GM18520 (cell line): ENCODE measurements at regions not wholly inside any gene's neighbourhood (a gene's known extent, or its start where the extent isn't known, plus 50 kb on each side); places are given as distances from the start of the nearest gene placed in this dataset.

Experiments used
- ATAC-seq: cut with Tn5 transposase; IDR thresholded peaks from one replicate; pipeline ENCODE4 v1.9.1; 2021; ENCODE audit not compliant: unreplicated experiment

DNA sequence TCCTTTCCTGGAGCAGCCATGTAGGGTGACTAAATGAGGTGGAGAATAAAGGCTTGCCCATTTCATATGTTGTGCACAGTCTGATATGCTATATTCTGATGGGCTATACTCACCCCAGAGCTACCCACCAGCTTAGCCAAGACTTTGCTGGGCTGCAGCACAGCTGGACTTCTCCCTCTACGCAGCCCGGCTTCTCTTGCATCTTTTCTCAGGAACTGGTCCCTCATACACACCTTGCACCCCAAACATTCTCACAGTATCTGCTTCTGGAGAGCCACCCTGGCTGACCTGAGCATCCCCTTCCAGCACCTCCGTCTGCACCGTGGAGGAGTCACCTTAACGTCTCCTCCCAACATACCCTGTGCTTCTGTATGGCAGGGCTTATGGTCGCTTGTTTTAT is 150.8 kb upstream of the PMEPA1 start:
- no peak for ATAC-seq

DNA sequence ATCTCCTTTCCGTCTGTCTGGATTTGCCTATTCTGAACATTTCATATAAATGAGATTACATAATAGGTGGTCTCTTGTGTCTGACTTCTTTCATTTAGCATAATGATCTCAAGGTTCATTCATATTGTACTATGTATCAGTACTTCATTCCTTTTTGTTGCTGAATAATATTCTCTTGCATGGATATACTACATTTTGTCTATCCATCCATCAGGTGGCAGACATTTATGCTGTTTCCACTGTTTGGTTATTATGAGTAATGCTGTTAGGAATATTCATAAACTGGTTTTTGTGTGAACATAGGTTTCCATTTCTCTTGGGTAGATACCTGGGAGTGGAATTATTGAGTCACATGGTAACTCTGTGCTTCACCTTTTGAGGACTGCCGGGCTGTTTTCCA is 148.2 kb upstream of the PMEPA1 start:
- no peak for ATAC-seq

DNA sequence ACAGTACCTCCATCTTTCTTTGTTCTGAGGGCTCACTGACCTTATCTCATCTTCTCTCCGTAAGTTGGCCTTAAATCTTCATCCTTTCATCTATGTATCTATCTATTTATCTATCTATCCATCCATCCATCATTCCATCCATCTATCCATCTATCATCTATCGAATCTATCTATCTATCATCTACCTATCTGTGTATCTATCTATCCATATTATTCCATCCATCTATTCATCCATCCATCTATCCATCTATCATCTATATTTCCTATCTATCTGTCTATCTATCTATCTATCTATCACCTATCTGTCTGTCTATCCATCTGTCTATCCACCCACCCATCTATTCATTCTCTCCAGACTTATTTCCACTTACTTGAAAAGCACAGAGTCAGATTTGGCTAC is 147.3 kb upstream of the PMEPA1 start:
- ATAC-seq: no peak

GRCh38 chr20:57856658-57857057 is 146.8 kb upstream of the PMEPA1 start:
- no peak for ATAC-seq

DNA sequence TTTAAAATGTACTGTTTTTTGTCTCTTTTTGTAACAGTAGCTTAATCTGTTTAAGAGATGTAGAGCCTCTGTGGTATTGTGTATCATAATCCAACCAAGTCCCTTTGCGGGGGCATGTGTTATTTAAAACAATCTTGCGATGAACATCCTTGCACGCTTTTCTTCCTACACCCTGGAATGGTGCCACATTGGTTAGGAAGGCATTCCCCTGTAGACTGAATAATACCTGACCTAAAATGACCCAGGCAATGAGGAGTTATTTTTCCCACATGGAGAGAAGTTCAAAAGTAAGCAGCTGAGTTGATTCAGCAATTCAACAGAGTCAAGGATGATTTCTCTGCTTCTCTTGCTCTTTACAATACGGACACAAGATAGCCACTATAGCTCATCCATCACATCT is 142.0 kb upstream of the PMEPA1 start:
- no peak for ATAC-seq

DNA sequence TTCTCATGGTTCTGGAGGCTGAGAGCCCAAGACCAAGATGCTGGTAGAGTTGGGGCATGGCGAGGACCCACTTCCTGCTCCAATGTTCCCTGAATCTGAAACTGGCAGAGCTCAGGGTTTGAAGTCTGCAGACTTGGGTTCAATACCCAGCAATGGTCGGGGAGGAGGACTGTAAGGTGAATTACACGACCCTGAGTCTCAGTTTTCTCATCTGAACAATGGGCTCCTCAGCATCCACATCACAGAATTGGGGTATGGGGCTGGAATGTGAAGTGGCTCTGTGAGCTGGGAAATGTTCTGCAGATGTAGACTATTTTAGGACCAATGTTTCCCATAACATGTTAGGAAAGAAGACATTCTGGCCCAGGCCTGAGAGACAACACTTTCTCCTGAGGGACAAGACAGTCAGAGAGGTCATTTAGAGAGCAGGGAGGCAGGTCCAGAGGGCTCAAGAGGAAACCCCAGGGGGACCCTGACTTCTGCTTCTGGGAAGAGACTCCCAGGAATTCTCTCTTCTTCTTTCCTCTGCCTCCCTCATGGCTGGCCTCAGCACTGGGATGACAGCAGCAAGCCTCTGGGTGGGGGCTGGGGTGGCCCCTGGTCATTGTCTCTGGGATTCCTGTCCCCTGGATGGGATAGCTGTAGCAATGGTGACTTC is 141.3 kb upstream of the PMEPA1 start:
- ATAC-seq: no peak

DNA sequence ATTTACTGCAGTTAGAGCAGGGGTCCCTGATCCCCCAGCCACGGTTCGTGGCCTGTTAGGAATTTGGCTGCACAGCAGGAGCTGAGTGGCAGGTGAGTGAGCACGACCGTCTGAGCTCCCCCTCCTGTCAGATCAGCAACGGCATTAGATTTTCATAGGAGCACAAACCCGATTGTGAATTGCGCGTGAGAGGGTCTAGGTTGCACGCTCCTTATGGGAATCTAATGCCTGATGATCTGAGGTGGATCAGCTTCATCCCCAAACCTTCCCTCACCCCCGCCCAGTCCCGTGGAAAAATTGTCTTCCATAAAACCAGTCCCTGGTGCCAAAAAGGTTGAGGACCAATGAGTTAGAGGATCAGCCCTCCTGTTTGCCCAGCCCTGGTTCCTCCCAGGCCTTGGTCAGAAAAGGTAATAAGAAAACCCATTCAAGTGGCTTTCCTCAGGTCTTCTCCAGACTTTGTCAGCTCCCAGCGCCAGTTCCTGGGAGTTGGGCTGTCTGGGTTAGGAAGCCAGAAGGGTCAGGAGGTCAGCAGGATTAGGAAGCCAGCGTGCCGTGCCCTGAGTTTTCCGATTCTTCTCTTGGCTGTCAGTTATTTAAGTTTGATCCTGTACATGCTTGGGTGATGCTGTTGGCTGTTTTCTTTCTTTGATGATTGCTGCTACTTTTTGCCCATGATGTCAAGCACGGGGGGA is 139.9 kb upstream of the PMEPA1 start:
- ATAC-seq: no peak

GRCh38 chr20:57849121-57849520 is 139.3 kb upstream of the PMEPA1 start:
- no peak for ATAC-seq

DNA sequence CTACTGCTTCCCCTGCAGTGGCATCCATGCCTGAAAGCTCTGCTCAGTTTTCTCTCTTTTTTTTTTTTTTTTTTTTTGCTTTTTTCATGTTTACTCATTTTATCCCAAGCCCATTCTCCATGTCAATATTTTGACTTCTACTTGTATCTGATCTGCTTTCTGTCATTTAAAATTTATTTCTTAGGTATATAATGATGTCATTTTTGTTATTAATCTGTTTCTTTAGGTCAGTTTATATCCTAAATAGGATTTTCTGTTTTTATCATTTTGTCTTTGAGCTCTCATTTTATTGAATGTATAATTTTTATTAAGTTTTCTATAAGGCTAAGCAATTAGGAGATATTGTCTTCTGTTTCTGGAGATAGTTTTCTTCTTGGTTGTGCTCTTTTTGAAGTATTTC is 138.5 kb upstream of the PMEPA1 start:
- ATAC-seq: no peak

DNA sequence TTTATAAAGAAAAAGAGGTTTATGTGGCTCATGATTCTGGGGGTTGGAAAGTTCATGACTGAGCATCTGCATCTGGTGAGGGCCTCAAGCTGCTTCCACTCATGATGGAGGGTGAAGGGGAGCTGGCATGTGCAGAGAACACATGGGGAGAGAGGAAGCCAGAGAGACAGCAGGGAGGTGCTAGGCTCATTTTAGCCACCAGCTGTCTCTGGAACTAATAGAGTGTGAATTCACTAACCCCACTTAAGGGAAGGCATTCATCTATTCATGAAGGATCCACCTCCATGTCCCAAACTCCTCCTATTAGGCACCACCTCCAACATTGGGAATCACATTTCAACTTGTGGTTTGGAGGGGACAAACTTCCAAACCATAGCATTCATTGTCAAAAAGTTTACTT is 137.3 kb upstream of the PMEPA1 start:
- no peak for ATAC-seq

GRCh38 chr20:57844626-57845596 is 135.1 kb upstream of the PMEPA1 start:
- no peak for ATAC-seq

GRCh38 chr20:57843941-57844625 is 134.3 kb upstream of the PMEPA1 start:
- no peak for ATAC-seq

- no peak for ATAC-seq
Observed at GRCh38 chr20:57842720-57843119, 132.9 kb upstream of the PMEPA1 start.

DNA sequence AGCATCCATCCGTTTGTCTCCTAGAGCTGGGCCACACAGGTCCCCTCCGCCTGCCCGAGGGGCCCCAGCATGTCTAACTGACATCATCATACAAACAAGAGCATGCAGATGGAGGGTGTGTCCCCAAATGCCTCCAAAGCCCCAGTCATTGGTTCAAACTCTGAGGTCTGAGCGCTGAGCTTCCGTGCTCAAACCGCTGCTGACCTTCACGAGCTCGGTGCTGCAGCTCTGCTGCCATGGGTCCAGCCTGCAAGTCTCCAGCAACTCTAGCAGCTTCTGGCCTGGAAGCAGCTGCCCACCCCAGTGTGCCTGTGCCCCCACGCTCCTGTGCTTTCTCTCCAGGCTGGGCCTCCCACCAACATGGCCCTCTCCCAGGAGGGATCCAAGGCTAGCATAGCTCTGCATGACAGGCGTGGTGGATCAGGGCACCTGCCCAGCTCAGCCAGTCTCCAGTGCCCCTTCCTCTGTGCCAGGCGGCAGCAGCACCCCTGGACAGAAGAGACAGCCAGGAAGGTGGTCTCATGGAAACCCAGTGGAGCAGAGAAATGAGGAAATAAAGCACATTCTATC is 131.6 kb upstream of the PMEPA1 start:
- ATAC-seq: no peak

- ATAC-seq: no peak
Observed at GRCh38 chr20:57840504-57841296, 130.9 kb upstream of the PMEPA1 start.

DNA sequence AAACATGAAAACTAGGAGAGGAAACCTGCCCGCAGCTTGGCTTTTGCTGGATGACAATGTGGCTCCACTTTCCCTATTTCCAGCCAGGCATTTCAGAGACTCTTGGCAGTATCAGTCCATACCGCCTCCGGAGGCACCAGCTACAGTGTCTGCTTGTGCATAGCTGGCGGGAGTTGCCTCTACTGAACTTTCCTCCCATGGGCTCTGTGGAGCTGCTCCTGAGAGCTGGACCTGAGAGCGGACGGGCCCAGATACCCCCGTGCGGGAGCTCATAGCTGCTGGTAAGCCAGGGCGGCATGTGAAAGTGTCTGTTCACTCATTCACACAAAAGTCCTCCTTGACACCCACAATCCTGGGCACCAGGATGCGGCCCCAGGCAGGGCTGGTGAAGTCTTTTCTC is 130.3 kb upstream of the PMEPA1 start:
- ATAC-seq: no peak

- no peak for ATAC-seq
Observed at GRCh38 chr20:57838670-57839151, 128.9 kb upstream of the PMEPA1 start.

DNA sequence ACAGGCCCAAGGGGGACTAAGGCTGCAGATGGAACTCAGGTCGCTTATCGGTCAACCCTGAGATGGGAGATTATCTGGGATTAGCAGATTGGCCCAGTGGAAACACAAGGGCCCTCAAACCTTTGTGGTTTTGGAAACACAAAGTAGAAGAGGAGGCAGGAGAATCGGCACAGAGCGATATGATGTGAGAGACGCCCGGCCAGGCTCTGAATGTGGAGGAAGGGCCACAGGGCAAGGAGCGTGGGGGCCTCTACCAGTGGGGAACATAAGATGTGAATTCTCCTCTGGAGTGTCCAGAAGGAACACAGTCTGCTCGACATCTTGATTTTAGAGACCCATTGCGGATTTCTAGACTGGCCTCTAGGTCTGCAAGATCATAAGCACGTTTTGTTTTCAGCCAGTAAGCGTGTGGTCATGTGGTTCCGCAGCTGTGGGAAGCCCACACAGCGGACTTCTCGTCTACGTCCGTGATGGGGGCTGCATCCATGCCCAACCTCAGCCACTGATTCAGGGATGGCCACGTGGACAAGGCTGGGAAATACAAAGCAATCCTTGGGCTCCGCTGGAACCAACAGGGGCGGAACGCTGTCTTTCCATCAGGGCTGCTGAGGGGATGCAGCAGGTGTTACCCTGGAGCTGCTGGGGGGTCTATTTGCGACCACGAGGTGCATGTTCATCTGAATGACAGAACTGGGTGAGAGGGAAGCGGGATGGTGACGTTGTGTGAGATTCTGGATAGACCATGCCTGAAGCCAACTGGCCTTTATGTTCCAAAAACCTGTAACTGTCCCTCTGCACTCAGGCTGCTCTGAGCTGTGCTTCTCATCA is 127.6 kb upstream of the PMEPA1 start:
- no peak for ATAC-seq
